Stimulated activated effector memory CD8-positive, alpha-beta T cell treated with anti-CD3 and anti-CD28 coated beads, Interleukin-12 subunit alpha, Interleukin-12 subunit beta, amount 100 ng/mL, for 72 hours (primary cell): ENCODE measurements at regions not wholly inside any gene's neighbourhood (a gene's known extent, or its start where the extent isn't known, plus 50 kb on each side); places are given as distances from the start of the nearest gene placed in this dataset.
A peak's percentile ranks its signal among the peaks of the same experiment; 100 is the strongest.
"Not testable (repeated sequence)": the region's sequence is repeated elsewhere in the genome, so short reads cannot be mapped to it uniquely, and the experiment has no call there.

ENCODE experiments used
- ATAC-seq: fragments of 150-1000 bp; cut with Tn5 transposase; 2 replicates; pipeline ENCODE4 v1.10.0; 2021
- DNase-seq, 2 donors: peaks; one replicate each; pipeline ENCODE4 v3.0.0; 2021 to 2022; ENCODE audit warnings: low spot score in 2 of 2
- H3K27ac Mint-ChIP-seq: one replicate; pipeline ENCODE4 v1.8.0; 2022; ENCODE audit warnings: mild to moderate bottlenecking, mixed read lengths
- H3K36me3 Mint-ChIP-seq: one replicate; pipeline ENCODE4 v1.8.0; 2022; ENCODE audit warnings: mild to moderate bottlenecking, mixed read lengths
- H3K4me1 Mint-ChIP-seq: one replicate; pipeline ENCODE4 v1.8.0; 2022; ENCODE audit warnings: mixed read lengths
- H3K4me3 Mint-ChIP-seq: one replicate; pipeline ENCODE4 v1.8.0; 2022; ENCODE audit warnings: mild to moderate bottlenecking, mixed read lengths
- H3K9me3 Mint-ChIP-seq: one replicate; pipeline ENCODE4 v1.8.0; 2022; ENCODE audit warnings: mixed read lengths

DNA sequence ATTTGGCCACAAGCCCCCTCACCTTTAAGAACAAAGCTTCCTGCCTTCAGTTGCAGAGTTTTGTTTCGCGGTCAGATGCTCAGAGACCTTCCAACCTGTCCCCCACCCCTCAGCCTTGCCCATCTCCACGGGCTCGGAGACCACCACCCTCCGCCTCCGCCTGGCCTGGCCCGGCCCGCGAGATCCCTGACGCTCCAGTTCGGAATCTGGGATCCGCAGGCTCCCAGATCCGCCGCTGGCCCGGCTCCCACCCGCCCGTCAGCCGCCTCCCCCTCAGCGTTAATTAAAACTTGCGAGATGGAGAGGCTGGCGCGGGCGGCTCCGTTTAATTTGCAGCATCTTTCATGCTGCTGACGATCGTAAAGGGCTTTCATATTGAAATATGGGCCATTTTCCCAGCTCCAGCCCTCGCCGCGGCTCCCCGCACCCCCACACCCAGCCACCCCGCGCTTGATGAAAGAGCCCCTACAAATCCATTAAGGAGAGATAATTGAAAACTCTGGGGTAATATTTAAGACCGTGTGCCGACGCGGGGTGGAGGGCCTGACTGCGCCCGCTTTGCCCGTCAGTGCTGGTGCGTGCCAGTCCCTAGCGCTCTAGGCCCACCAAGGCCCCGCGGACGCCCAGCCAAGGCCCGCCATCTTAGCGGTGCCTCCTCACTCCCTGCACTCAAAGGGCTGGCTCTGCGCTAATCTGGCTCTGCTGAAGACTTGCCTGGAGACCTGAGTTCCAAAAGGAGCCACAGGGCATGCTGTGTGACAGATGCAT is 940.7 kb upstream of the DEFB115 start:
- not testable (repeated sequence) for H3K4me3 Mint-ChIP-seq, ATAC-seq

GRCh38 chr20:30333744-30334143 is 923.7 kb upstream of the DEFB115 start:
- DNase-seq, result peak in 1 of 2 donors; percentile 20
- not testable (repeated sequence) for ATAC-seq, H3K9me3 Mint-ChIP-seq, H3K4me3 Mint-ChIP-seq, H3K27ac Mint-ChIP-seq, H3K36me3 Mint-ChIP-seq, H3K4me1 Mint-ChIP-seq

More for the DNA sequence above, 940.7 kb upstream of the DEFB115 start:
- not testable (repeated sequence) for H3K4me1 Mint-ChIP-seq, H3K9me3 Mint-ChIP-seq, H3K27ac Mint-ChIP-seq, DNase-seq, H3K36me3 Mint-ChIP-seq

GRCh38 chr20:30337556-30337955 is 919.9 kb upstream of the DEFB115 start:
- H3K9me3 Mint-ChIP-seq, H3K27ac Mint-ChIP-seq, H3K36me3 Mint-ChIP-seq, H3K4me3 Mint-ChIP-seq, H3K4me1 Mint-ChIP-seq, ATAC-seq: not testable (repeated sequence)
- peak in 1 of 2 donors; percentile 6 for DNase-seq

DNA sequence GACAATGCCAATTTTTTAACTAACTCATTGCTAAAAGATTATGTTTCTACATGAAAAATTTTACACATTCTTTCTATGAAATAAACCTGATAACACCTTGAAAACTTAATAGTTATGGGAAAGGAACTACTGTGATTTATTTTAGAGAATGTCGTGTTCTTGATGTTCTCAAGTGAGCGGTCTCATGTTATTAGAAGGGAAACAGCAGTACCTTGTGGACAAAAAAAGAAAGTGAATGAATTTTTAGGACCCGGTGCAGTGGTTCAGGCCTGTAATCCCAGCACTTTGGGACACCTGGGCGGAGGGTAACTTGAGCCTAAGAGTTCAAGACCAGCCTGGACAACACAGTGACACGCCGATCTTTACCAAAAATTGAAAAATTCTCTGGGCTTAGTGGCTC is 908.5 kb upstream of the DEFB115 start:
- not testable (repeated sequence) for DNase-seq, H3K9me3 Mint-ChIP-seq, H3K4me3 Mint-ChIP-seq, ATAC-seq, H3K4me1 Mint-ChIP-seq, H3K27ac Mint-ChIP-seq, H3K36me3 Mint-ChIP-seq

DNA sequence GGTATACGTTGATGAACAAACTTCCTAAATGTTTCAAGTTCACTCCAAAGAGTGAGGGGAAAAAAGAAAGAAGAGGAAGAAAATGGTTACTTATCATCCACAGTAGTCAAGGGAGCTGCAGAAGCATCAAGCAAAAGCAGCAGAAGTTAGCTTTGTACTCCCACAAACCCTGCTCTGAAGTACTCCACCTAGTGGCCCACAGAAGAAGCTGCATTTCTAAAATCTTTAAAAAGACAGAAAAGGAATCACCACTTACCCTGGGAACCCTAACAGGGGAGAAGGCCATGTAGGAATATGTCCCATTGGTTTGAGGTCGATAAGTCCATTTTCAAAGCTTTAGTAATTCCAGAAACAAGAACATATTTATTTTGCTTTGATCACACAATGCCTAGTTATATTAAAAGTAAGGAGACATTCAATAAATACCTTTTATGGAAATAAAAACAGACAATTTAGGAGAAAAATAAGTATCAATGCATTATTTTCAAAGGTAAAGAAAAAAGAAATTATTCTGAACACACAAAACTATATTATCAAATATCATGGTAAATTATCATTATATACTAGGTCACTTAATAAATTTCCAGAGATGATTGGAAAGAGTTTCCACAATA is 900.5 kb upstream of the DEFB115 start:
- not testable (repeated sequence) for H3K4me1 Mint-ChIP-seq, H3K9me3 Mint-ChIP-seq, H3K36me3 Mint-ChIP-seq, ATAC-seq, H3K4me3 Mint-ChIP-seq, H3K27ac Mint-ChIP-seq, DNase-seq

DNA sequence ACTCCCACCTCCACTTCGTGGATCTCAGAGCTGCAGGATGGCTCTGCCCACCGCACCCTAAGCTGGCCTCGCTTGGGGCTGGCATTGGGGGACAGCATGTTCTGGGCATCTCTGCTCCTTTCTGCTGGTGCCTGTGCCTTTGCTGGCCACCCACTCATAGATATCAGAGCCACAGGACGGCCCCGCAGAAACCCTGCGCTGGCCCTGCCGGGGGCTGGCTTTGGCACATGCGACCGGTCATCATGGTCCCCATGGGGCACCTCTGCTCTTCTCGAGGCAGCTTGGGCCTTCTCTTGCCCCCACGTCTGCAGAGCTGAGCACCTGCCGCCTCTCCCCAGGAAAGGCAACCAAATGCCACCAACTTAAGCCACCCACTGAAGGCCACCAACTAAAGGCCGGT is 895.7 kb upstream of the DEFB115 start:
- DNase-seq, H3K9me3 Mint-ChIP-seq, ATAC-seq, H3K27ac Mint-ChIP-seq, H3K4me1 Mint-ChIP-seq, H3K4me3 Mint-ChIP-seq, H3K36me3 Mint-ChIP-seq: not testable (repeated sequence)

DNA sequence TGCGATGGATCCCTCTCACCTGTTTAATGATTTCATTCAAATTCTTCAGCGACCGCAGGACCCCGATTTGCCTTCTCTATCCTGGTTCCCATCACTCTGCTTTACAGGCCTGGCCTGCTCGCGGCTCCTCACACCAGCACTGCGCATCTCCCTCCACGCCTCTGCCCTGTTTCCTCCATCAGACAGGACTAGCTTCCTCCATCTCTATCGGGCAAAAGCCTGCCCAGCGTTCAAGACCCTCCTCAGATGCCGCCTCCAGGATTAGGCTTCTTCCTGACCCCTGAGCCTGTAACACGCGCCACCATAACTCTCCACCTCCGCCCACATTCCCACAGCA is 881.1 kb upstream of the DEFB115 start:
- not testable (repeated sequence) for ATAC-seq, DNase-seq, H3K9me3 Mint-ChIP-seq
- Mint-ChIP-seq H3K27ac (peak overlapping the region; percentile 92), H3K36me3 (peaks cover 15% of the 10 kb centered on the region), H3K4me3 (peak overlapping the region; percentile 76), H3K4me1 (peaks cover 27% of the 10 kb centered on the region)

DNA sequence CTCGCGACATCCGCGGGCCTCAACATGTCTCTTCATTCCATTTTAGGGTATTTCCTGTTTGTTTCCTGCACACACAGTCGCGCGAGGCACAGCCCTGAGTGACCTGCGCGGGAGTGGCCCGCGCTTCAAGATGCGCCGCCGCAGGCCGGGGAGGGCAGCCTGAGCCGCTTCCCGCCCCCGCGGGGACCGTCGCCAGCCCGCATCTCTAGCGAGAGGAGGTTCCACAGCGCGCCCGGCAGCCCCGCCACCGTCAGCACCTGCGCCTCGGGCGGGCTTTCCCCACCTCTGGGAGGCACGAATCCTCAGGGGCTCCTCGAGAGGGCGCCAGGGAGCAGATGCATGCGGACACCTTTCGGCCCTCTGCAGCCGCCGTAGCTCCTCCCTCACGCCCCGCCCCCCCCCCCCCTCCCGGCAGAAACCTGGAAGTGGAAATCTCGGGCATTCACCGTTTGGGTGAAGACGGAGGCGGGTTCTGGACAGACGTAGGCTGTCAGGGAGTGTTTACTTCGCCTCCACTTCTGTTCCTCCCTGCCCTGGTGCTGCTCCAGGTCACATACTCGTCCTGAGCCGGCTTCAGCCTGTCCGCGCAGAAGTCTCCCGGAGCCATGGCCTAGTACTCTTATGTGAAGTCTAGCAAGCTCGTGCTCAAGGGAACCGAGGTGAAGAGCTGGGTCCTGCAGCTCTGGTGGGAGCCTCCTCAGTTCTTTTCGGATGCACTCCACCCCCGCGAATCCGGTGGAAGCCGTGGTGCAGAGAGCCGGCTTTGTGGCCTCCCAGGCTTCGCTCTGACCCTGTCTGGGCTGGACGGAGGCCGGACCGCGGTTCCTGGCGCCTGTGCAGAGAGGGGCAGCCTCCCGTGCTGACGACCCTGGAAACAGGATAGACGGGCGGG is 880.5 kb upstream of the DEFB115 start:
- H3K36me3 Mint-ChIP-seq, result peaks cover 20% of the 10 kb centered on the region
- peak; percentile 95 for ATAC-seq
- peak overlapping the region; percentile 92 for H3K27ac Mint-ChIP-seq
- DNase-seq, result peak; percentile 77 to 95
- peak overlapping the region; percentile 76 for H3K4me3 Mint-ChIP-seq
- H3K9me3 Mint-ChIP-seq, result peaks cover 6% of the 10 kb centered on the region
- peaks cover 31% of the 10 kb centered on the region for H3K4me1 Mint-ChIP-seq

DNA sequence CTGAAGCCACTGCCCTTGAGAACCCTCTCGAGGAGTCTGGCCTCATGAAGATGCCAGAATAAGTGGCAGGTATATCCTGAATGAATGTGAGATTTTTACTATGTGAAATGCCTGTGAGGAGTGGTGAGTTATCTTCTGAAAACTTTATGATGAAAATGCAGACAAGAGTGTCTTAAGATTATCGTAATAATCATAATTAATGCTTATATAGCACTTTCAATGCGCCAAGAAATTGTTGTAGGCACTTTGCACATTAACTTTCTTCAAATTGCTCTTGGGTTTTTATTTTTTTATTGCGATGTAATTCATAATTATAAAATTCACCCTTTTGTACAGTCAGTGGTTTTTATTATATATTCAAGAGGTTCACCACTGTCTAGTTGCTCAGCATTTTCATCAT is 879.1 kb upstream of the DEFB115 start:
- not testable (repeated sequence) for DNase-seq, H3K9me3 Mint-ChIP-seq, ATAC-seq
- peaks cover 37% of the 10 kb centered on the region for H3K4me1 Mint-ChIP-seq
- H3K4me3 Mint-ChIP-seq, result peak overlapping the region; percentile 76
- H3K36me3 Mint-ChIP-seq, result peaks cover 33% of the 10 kb centered on the region
- peak overlapping the region; percentile 92 for H3K27ac Mint-ChIP-seq

GRCh38 chr20:30378721-30379120 is 878.7 kb upstream of the DEFB115 start:
- not testable (repeated sequence) for H3K27ac Mint-ChIP-seq, ATAC-seq, H3K9me3 Mint-ChIP-seq, DNase-seq
- Mint-ChIP-seq H3K4me3 (peak overlapping the region; percentile 76), H3K4me1 (peaks cover 39% of the 10 kb centered on the region), H3K36me3 (peaks cover 33% of the 10 kb centered on the region)

DNA sequence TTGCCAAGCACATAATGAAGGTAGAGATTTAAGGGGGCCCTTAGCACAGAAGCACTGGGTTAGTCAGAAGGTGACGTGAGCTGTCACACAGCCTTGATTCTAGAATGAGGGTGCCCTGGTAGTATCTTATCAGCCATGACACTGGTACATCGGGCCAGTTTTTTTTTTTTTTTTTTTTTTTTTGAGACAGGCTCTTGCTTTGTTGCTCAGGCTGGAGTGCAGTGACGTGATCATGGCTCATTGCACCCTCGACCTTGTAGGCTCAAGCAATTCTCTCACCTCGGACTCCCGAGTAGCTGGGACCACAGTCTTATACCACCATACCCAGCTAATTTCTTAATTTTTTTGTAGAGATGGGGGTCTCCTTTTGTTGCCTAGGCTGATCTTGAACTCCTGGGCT is 872.6 kb upstream of the DEFB115 start:
- not testable (repeated sequence) for DNase-seq, H3K9me3 Mint-ChIP-seq, ATAC-seq, H3K4me3 Mint-ChIP-seq, H3K27ac Mint-ChIP-seq
- Mint-ChIP-seq H3K36me3 (peaks cover 58% of the 10 kb centered on the region), H3K4me1 (peaks cover 29% of the 10 kb centered on the region)

DNA sequence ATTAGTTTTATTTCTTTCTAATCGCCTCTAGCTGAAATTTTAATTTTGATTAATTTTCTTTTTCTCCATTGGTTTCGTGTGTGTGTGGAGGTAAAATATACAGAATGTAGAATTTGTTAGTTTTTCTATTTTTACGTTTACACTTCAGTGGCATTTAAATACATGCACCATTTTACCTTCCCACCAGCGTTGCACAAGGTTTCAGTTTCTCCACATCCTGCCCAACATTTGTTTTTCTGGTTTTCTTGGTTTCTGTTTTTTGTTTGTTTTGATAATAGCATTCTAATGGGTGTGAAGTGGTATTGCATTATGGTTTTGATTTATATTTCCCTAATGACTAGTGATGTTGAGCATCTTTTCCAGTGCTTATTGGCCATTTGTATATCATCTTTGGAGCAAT is 871.4 kb upstream of the DEFB115 start:
- peaks cover 29% of the 10 kb centered on the region for H3K4me1 Mint-ChIP-seq
- DNase-seq, H3K4me3 Mint-ChIP-seq, H3K27ac Mint-ChIP-seq, H3K9me3 Mint-ChIP-seq, ATAC-seq: not testable (repeated sequence)
- H3K36me3 Mint-ChIP-seq, result peaks cover 58% of the 10 kb centered on the region

GRCh38 chr20:30387823-30388222 is 869.6 kb upstream of the DEFB115 start:
- H3K4me1 Mint-ChIP-seq, result peaks cover 19% of the 10 kb centered on the region

GRCh38 chr20:30393523-30393922 is 863.9 kb upstream of the DEFB115 start:
- peaks cover 64% of the 10 kb centered on the region for H3K36me3 Mint-ChIP-seq
- H3K4me3 Mint-ChIP-seq, H3K27ac Mint-ChIP-seq, DNase-seq, H3K9me3 Mint-ChIP-seq, ATAC-seq, H3K4me1 Mint-ChIP-seq: not testable (repeated sequence)

More at GRCh38 chr20:30387823-30388222, 869.6 kb upstream of the DEFB115 start:
- ATAC-seq, H3K4me3 Mint-ChIP-seq, H3K27ac Mint-ChIP-seq, H3K9me3 Mint-ChIP-seq, DNase-seq: not testable (repeated sequence)
- peaks cover 46% of the 10 kb centered on the region for H3K36me3 Mint-ChIP-seq

GRCh38 chr20:30397111-30397510 is 860.4 kb upstream of the DEFB115 start:
- not testable (repeated sequence) for H3K9me3 Mint-ChIP-seq, H3K4me3 Mint-ChIP-seq, DNase-seq, H3K27ac Mint-ChIP-seq, H3K4me1 Mint-ChIP-seq, ATAC-seq
- peaks cover 61% of the 10 kb centered on the region for H3K36me3 Mint-ChIP-seq
